ENCODE measurements at regions not wholly inside any gene's neighbourhood (a gene's known extent, or its start where the extent isn't known, plus 50 kb on each side); places are given as distances from the start of the nearest gene placed in this dataset.

DNA sequence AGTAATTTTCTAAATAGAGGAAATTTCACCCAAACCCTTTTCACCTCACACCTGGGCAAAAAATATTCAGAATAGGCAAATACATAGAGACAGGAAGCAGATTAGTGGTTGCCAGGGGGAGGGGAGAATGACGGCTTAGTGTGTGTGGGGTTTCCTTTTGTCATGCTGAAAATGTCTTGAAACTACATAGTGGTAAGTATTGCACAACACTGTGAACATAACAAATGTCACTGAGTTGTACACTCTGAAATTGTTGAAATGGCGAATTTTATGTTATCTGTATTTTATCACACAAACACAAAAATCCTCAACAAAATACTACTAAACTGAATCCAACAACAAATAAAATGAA is 60.7 kb upstream of the PLAC1 start:
- ATAC-seq, result no peak
- Histone ChIP-seq H3K27me3 (no peaks in the 10 kb centered on the region), H3K4me1 (no peaks in the 10 kb centered on the region), H3K27ac (no peak overlapping the region), H3K9me3 (no peaks in the 10 kb centered on the region), H3K4me3 (no peak overlapping the region), H3K36me3 (no peaks in the 10 kb centered on the region)
- 74 to 90% methylated on average over 2 of the region's 2 CpGs for WGBS, 2 donors (ENCODE audit: low coverage in 1 of 2)
- TF ChIP-seq, protein P1, sequence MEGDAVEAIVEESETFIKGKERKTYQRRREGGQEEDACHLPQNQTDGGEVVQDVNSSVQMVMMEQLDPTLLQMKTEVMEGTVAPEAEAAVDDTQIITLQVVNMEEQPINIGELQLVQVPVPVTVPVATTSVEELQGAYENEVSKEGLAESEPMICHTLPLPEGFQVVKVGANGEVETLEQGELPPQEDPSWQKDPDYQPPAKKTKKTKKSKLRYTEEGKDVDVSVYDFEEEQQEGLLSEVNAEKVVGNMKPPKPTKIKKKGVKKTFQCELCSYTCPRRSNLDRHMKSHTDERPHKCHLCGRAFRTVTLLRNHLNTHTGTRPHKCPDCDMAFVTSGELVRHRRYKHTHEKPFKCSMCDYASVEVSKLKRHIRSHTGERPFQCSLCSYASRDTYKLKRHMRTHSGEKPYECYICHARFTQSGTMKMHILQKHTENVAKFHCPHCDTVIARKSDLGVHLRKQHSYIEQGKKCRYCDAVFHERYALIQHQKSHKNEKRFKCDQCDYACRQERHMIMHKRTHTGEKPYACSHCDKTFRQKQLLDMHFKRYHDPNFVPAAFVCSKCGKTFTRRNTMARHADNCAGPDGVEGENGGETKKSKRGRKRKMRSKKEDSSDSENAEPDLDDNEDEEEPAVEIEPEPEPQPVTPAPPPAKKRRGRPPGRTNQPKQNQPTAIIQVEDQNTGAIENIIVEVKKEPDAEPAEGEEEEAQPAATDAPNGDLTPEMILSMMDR (IDR thresholded peaks at IDR 0.05), result no peak
- no peak for TF ChIP-seq POLR2A (IDR thresholded peaks at IDR 0.05)
- TF ChIP-seq EP300 (IDR thresholded peaks at IDR 0.05), result no peak
- TF ChIP-seq POLR2AphosphoS5 (IDR thresholded peaks at IDR 0.05), result no peak

DNA sequence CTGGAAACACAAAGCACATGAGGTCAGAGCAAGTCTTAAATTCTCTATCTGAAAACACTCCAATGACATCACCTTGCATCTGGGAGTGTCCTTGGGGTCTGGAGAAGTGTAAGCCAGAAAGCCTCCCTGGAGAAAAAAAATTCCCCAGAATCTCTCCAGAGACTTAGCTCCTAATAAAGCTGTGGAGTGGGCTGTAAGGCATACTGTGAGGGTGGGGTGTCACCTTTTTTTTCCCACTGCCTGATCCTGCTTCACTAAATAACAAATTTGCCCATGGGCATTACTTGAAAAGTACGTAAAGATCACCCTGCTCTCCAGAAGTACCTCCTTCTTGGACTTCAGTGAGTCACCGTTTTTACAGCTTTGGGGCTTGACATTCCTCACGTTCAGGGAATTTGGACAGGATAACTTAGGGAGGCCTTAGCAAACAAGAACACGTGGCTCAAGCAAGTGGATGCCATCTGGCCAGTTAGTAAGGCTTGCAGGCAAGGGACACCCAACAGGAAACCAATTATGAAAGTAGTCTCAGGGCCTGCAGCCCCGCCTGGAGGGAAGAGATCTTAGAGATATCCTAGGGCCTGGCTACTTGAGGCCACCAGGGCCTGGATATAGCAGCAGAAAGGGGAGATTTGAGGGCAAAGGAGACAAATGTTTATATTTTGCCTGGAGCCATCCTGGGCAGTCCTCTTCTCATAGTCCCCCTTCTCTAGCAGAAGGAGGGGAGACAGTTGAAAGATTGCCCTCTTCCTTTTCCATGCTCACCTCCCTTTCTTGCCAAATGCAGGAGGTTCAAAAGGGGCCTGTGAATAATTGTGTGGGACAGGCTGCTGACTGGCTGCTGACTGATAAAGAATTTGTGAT is 60.1 kb upstream of the PLAC1 start:
- Histone ChIP-seq H3K9me3 (no peaks in the 10 kb centered on the region), H3K27me3 (no peaks in the 10 kb centered on the region), H3K36me3 (no peaks in the 10 kb centered on the region), H3K4me3 (no peak overlapping the region), H3K27ac (no peak overlapping the region), H3K4me1 (no peaks in the 10 kb centered on the region)
- ATAC-seq, result peak; percentile 77
- WGBS, 2 donors (ENCODE audit: low coverage in 1 of 2), result 36 to 50% methylated on average over 1 to 3 of the region's 5 CpGs
- TF ChIP-seq POLR2AphosphoS5 (IDR thresholded peaks at IDR 0.05) (peak; percentile 10), POLR2A (IDR thresholded peaks at IDR 0.05) (no peak)

DNA sequence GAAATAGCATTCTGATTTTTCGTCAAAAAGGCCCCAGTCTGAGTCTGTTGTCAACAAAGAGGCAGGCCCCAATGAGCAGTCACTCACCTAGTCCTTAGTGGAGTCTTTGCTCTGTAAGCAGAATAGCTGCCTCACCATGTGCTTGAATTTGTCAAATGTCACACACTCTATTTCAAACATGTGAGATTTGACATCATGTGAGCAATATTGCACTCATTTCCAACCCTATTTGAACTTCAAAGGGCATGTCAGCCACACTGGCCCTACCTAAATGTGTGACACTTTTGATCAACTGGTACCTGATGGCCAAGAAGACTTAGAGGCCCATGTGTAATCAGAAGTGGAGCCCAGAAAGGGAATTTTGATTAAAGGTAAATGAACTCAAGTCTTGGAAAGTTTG is 59.4 kb upstream of the PLAC1 start:
- no peak overlapping the region for H3K27ac ChIP-seq
- H3K27me3 ChIP-seq, result no peaks in the 10 kb centered on the region
- no peaks in the 10 kb centered on the region for H3K36me3 ChIP-seq
- 100% methylated on average over 1 of the region's 1 CpG; no CpG with 5 or more reads in 1 of the 2 donors for WGBS, 2 donors (ENCODE audit: low coverage in 1 of 2)
- ATAC-seq, result no peak
- H3K4me1 ChIP-seq, result no peaks in the 10 kb centered on the region
- TF ChIP-seq EP300 (IDR thresholded peaks at IDR 0.05) (no peak), POLR2A (IDR thresholded peaks at IDR 0.05) (no peak), POLR2AphosphoS5 (IDR thresholded peaks at IDR 0.05) (no peak)
- TF ChIP-seq, protein P1 (IDR thresholded peaks at IDR 0.05), result no peak
- no peaks in the 10 kb centered on the region for H3K9me3 ChIP-seq
- H3K4me3 ChIP-seq, result no peak overlapping the region

DNA sequence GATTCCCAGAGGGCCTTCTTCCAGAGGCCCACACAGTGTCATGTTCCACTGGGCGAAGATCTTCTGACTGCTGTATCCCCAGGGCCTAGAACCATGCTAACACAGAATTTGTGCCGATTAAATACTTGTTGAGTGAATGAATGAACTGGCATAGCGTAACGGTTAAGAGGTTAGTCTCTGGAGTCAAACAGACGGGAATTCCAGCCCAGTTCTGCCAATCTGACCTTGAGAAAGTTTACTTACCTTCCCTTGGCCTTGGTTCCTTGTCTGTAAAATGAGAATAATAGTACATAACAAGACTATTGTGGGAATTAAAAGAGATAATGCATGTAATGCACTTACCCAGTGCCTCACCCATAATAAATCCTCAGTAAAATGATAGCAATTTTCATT is 58.3 kb upstream of the PLAC1 start:
- 100% methylated on average over 4 of the region's 5 CpGs; no CpG with 5 or more reads in 1 of the 2 donors for WGBS, 2 donors (ENCODE audit: low coverage in 1 of 2)
- no peaks in the 10 kb centered on the region for H3K4me1 ChIP-seq
- H3K9me3 ChIP-seq, result no peaks in the 10 kb centered on the region
- no peak overlapping the region for H3K27ac ChIP-seq
- H3K36me3 ChIP-seq, result no peaks in the 10 kb centered on the region
- no peaks in the 10 kb centered on the region for H3K27me3 ChIP-seq
- no peak for ATAC-seq
- TF ChIP-seq EP300 (IDR thresholded peaks at IDR 0.05) (no peak), POLR2A (IDR thresholded peaks at IDR 0.05) (no peak), POLR2AphosphoS5 (IDR thresholded peaks at IDR 0.05) (no peak)
- TF ChIP-seq, protein P1 (IDR thresholded peaks at IDR 0.05), result no peak
- no peak overlapping the region for H3K4me3 ChIP-seq

DNA sequence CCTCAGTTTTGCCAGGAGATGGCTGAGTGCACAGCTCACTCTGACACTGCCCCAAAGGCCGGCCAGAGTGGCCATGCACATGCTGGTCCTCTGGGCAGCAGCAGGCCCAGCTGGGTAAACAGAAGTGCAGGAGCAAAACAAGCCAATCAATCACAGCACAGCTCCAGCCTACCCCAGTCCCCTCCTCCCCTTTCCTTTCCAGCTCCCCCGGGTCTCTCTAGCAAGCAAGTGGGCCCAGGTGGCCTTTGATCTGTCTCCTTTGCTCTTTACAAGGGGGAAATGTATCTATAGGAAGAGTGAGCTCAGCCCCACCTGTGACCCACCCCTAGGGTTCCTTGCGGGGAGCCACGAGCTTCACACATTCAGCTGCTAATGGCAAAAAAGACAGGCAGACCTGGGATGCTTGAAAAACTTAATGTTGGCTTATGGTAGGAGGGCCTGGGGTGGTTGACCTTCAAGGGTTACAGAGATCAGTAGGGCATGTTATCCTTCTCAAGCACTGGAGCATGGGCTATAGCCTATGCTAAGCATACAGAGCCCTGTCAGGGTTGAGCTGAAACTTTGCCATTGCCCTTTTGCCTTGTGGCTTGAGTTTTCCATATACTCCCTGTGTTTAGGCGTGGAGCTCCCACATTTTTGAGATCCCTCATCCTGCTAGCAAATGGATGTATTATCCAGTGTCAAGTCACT is 57.8 kb upstream of the PLAC1 start:
- Histone ChIP-seq H3K4me1 (no peaks in the 10 kb centered on the region), H3K27me3 (no peaks in the 10 kb centered on the region), H3K4me3 (no peak overlapping the region), H3K36me3 (no peaks in the 10 kb centered on the region), H3K9me3 (no peaks in the 10 kb centered on the region), H3K27ac (no peak overlapping the region)
- no peak for TF ChIP-seq POLR2AphosphoS5 (IDR thresholded peaks at IDR 0.05)
- no peak for TF ChIP-seq EP300 (IDR thresholded peaks at IDR 0.05)
- TF ChIP-seq, protein P1 (IDR thresholded peaks at IDR 0.05), result no peak
- TF ChIP-seq POLR2A (IDR thresholded peaks at IDR 0.05), result no peak
- 77% methylated on average over 3 of the region's 5 CpGs; no CpG with 5 or more reads in 1 of the 2 donors for WGBS, 2 donors (ENCODE audit: low coverage in 1 of 2)
- ATAC-seq, result no peak
